Panc1 (cell line): ENCODE measurements at regions not wholly inside any gene's neighbourhood (a gene's known extent, or its start where the extent isn't known, plus 50 kb on each side); places are given as distances from the start of the nearest gene placed in this dataset.

Source experiments
- ATAC-seq: fragments of 200-7000 bp; cut with Tn5 transposase; 2 replicates; pipeline ENCODE4 v1.9.1; 2020; ENCODE audit warnings: mild to moderate bottlenecking, moderate library complexity
- BruUV-seq: library from RNA; stranded (reverse); fragments of 400-500 nt; replicated peaks from 2 replicates; lab custom pipeline; 2021; lab: Mats Ljungman, UMichigan
- CTCF ChIA-PET: fragments of 300-600 bp; sonication (Branson Sonifier 250); formaldehyde crosslinking; loops from one replicate; lab custom pipeline; 2022; ENCODE audit warnings: antibody characterized with exemption; lab: Charles Lee
- POLR2A ChIA-PET: fragments of 300-600 bp; sonication (Branson Sonifier 250); formaldehyde crosslinking; loops from one replicate; lab custom pipeline; 2022; ENCODE audit warnings: antibody characterized with exemption; lab: Charles Lee
- DNase-seq: peaks from one replicate; pipeline ENCODE4 v3.0.0-alpha.2; 2010; ENCODE audit warnings: low read depth, low spot score
- H3K27ac ChIP-seq: 2 replicates; pipeline ENCODE4 v1.5.1; 2011; ENCODE audit warnings: mild to moderate bottlenecking, low read length, inconsistent platforms
- H3K27me3 ChIP-seq: fragments of 200-500 bp; sonication (Bioruptor generic); 2 replicates; pipeline ENCODE4 v1.6.0; 2014; ENCODE audit warnings: low read length, inconsistent platforms; ENCODE audit not compliant: control insufficient read depth, insufficient read depth
- H3K36me3 ChIP-seq: fragments of 200-500 bp; sonication (Bioruptor generic); 2 replicates; pipeline ENCODE4 v1.5.1; 2014; ENCODE audit warnings: inconsistent platforms, mild to moderate bottlenecking, low read length, moderate library complexity; ENCODE audit not compliant: control insufficient read depth, insufficient read depth
- H3K4me1 ChIP-seq: 2 replicates; pipeline ENCODE4 v1.5.1; 2011; ENCODE audit warnings: inconsistent platforms, mild to moderate bottlenecking, low read length, moderate library complexity; ENCODE audit not compliant: control insufficient read depth, insufficient read depth
- H3K4me3 ChIP-seq, 2 experiments: 2 replicates each; pipeline ENCODE4 v1.5.1; 2011 to 2012; ENCODE audit warnings: low read depth in 2 of 2, low read length in 2 of 2, mild to moderate bottlenecking in 2 of 2, inconsistent platforms in 1 of 2, moderate library complexity in 1 of 2
- H3K9me3 ChIP-seq: fragments of 200-500 bp; sonication (Bioruptor generic); 2 replicates; pipeline ENCODE4 v1.5.1; 2014; ENCODE audit warnings: low read depth, mild to moderate bottlenecking, inconsistent platforms, low read length, moderate library complexity; ENCODE audit not compliant: control insufficient read depth, insufficient read depth
- POLR2AphosphoS5 ChIP-seq: IDR thresholded peaks from 2 replicates; pipeline ENCODE4 v1.6.1; 2012; ENCODE audit warnings: mild to moderate bottlenecking, low read depth, low read length, moderate library complexity
- SIN3A ChIP-seq: IDR thresholded peaks from 2 replicates; pipeline ENCODE4 v1.6.1; 2012; ENCODE audit warnings: low read depth, mild to moderate bottlenecking, low read length, moderate library complexity, borderline replicate concordance; ENCODE audit not compliant: insufficient read depth
- TCF7L2 ChIP-seq: IDR thresholded peaks from 2 replicates; pipeline ENCODE4 v1.6.1; 2011; ENCODE audit warnings: mild to moderate bottlenecking, low read depth, low read length, inconsistent platforms
- in situ Hi-C: cut with HindIII; loops from 2 replicates; pipeline ENCODE4 v1.10.0; 2016; ENCODE audit warnings: low sequenced_read_pairs, low pct_unique_long_range_greater_than_20kb
- intact Hi-C: fragments of 100-400 bp; cut with micrococcal nuclease; formaldehyde crosslinking; loops from one replicate; pipeline ENCODE4 v1.10.0; 2022; ENCODE audit not compliant: unreplicated experiment
- TF ChIP-seq, protein P1 (sequence below), 2 experiments: IDR thresholded peaks; 2 replicates each; pipeline ENCODE4 v1.6.1; 2011 to 2012; ENCODE audit warnings: low read depth in 2 of 2, control low read depth in 1 of 2, low read length in 1 of 2, mild to moderate bottlenecking in 1 of 2, moderate library complexity in 1 of 2; ENCODE audit not compliant: insufficient read depth in 1 of 2
- TF ChIP-seq, protein P2 (sequence below): fragments of 450-650 bp; IDR thresholded peaks from 2 replicates; pipeline ENCODE4 v1.5.1; 2017; ENCODE audit warnings: mild to moderate bottlenecking

DNA sequence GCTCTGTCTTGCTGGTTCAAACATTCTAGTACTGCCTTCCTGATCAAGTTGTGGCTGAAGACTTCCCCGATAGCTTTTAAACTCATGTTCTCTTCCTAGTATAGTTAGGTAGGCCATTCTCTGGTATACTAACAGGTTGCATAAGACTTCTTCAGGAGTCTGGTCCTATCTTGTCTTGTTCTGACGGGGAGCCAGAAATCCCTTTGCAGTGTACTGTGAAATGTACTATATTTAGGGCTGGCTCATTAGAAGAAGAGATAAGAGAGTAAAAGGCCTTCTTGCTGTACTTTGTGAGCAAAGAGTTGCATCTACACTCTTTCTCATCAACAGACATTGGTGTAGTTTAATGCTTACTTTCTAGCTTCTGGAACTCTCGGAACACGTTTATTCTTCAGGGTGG, 331.9 kb downstream of the NUP35 start:
- H3K4me3 ChIP-seq = no peak overlapping the region
- no peaks in the 10 kb centered on the region for H3K4me1 ChIP-seq
- BruUV-seq = no TSS peak
- TF ChIP-seq, protein P1, sequence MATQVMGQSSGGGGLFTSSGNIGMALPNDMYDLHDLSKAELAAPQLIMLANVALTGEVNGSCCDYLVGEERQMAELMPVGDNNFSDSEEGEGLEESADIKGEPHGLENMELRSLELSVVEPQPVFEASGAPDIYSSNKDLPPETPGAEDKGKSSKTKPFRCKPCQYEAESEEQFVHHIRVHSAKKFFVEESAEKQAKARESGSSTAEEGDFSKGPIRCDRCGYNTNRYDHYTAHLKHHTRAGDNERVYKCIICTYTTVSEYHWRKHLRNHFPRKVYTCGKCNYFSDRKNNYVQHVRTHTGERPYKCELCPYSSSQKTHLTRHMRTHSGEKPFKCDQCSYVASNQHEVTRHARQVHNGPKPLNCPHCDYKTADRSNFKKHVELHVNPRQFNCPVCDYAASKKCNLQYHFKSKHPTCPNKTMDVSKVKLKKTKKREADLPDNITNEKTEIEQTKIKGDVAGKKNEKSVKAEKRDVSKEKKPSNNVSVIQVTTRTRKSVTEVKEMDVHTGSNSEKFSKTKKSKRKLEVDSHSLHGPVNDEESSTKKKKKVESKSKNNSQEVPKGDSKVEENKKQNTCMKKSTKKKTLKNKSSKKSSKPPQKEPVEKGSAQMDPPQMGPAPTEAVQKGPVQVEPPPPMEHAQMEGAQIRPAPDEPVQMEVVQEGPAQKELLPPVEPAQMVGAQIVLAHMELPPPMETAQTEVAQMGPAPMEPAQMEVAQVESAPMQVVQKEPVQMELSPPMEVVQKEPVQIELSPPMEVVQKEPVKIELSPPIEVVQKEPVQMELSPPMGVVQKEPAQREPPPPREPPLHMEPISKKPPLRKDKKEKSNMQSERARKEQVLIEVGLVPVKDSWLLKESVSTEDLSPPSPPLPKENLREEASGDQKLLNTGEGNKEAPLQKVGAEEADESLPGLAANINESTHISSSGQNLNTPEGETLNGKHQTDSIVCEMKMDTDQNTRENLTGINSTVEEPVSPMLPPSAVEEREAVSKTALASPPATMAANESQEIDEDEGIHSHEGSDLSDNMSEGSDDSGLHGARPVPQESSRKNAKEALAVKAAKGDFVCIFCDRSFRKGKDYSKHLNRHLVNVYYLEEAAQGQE (IDR thresholded peaks at IDR 0.05; ENCODE audit: insufficient read depth in 1 of 2, low read depth in 2 of 2, low read length in 1 of 2) = no peak
- no peak for TF ChIP-seq POLR2AphosphoS5
- TF ChIP-seq, protein P2, sequence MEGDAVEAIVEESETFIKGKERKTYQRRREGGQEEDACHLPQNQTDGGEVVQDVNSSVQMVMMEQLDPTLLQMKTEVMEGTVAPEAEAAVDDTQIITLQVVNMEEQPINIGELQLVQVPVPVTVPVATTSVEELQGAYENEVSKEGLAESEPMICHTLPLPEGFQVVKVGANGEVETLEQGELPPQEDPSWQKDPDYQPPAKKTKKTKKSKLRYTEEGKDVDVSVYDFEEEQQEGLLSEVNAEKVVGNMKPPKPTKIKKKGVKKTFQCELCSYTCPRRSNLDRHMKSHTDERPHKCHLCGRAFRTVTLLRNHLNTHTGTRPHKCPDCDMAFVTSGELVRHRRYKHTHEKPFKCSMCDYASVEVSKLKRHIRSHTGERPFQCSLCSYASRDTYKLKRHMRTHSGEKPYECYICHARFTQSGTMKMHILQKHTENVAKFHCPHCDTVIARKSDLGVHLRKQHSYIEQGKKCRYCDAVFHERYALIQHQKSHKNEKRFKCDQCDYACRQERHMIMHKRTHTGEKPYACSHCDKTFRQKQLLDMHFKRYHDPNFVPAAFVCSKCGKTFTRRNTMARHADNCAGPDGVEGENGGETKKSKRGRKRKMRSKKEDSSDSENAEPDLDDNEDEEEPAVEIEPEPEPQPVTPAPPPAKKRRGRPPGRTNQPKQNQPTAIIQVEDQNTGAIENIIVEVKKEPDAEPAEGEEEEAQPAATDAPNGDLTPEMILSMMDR = no peak
- no peak for TF ChIP-seq TCF7L2
- no peak for TF ChIP-seq SIN3A
- ChIA-PET CTCF (no interaction called here), POLR2A (no interaction called here)
- H3K9me3 ChIP-seq = no peaks in the 10 kb centered on the region
- H3K36me3 ChIP-seq = no peaks in the 10 kb centered on the region
- H3K27me3 ChIP-seq = no peaks in the 10 kb centered on the region
- in situ Hi-C loops = no loop called here
- no peak overlapping the region for H3K27ac ChIP-seq
- ATAC-seq (no peak), DNase-seq (no peak)
- intact Hi-C loops = no loop called here

DNA sequence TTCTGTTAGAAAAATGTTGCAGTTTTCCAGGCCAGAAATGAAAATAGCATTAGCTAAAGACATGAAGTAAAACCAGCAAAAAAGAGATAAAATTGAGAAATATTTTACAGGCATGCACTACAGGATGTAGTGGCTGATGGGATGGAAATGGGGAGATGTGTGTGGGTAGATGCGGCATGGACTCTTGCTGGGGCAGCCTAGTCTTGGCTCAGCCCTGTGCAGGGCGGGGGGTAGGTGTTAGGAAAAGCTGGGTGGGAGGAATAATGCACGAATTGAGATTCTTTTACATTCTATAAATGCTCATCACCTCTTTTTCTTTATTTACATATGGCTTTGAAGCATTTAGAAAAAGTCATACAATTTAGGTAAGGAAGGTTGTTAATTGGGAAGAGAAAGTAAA, 334.2 kb downstream of the NUP35 start:
- TF ChIP-seq SIN3A (no peak), TCF7L2 (no peak), POLR2AphosphoS5 (no peak)
- TF ChIP-seq, protein P2 = no peak
- TF ChIP-seq, protein P1 (IDR thresholded peaks at IDR 0.05; ENCODE audit: insufficient read depth in 1 of 2, low read depth in 2 of 2, low read length in 1 of 2) = no peak
- no peaks in the 10 kb centered on the region for H3K9me3 ChIP-seq
- H3K36me3 ChIP-seq = no peaks in the 10 kb centered on the region
- H3K4me3 ChIP-seq = no peak overlapping the region
- no peaks in the 10 kb centered on the region for H3K4me1 ChIP-seq
- intact Hi-C loops (no loop called here), in situ Hi-C loops (no loop called here)
- H3K27ac ChIP-seq = no peak overlapping the region
- no TSS peak for BruUV-seq
- POLR2A ChIA-PET = no interaction called here
- H3K27me3 ChIP-seq = no peaks in the 10 kb centered on the region
- no peak for DNase-seq
- no peak for ATAC-seq
- CTCF ChIA-PET = no interaction called here
